ENCODE measurements at regions not wholly inside any gene's neighbourhood (a gene's known extent, or its start where the extent isn't known, plus 50 kb on each side); places are given as distances from the start of the nearest gene placed in this dataset.

DNA sequence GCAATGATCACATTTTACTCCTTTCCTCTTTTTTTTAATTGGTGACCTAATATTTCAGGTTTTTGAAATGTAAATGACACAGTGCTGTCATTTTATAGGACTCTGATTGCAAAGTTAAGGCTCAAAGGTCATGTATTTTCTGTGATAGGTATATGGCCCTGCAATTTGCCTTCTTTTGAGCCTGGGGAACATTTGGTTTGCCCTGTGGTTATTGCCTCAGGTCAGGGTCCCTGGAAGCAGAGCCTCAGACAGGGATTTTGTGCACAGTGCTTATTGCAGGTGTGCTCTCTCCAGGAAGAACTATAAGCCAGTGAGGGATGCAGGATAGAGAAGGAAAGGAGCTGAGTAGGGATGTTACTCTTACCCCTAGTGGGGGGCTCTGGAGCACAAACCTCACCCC, 229.3 kb upstream of the ECI2 start:
- H3K9ac ChIP-seq (ENCODE audit: low read length): no peak overlapping the region
- H3K27me3 ChIP-seq (ENCODE audit: insufficient read depth, low read length): no peaks in the 10 kb centered on the region
- no peaks in the 10 kb centered on the region for H3K36me3 ChIP-seq (ENCODE audit: insufficient read depth, low read length)
- no peaks in the 10 kb centered on the region for H3K9me2 ChIP-seq (ENCODE audit: low read depth, low read length)
- H3K4me2 ChIP-seq (ENCODE audit: low read length): no peak overlapping the region
- no peak overlapping the region for H2AFZ ChIP-seq (ENCODE audit: low read length)
- H3K79me2 ChIP-seq (ENCODE audit: insufficient read depth, low read length): no peaks in the 10 kb centered on the region
- no peak overlapping the region for H3K27ac ChIP-seq (ENCODE audit: low read depth, low read length, poor library complexity, severe bottlenecking)
- no peaks in the 10 kb centered on the region for H3K4me1 ChIP-seq (ENCODE audit: insufficient read depth, low read length, severe bottlenecking)
- H4K20me1 ChIP-seq (ENCODE audit: insufficient read depth, low read length): no peaks in the 10 kb centered on the region
- H3K9me3 ChIP-seq (ENCODE audit: low read length): no peaks in the 10 kb centered on the region
- no peaks in the 10 kb centered on the region for H3F3A ChIP-seq (ENCODE audit: insufficient read depth, low read length)
- H3K4me3 ChIP-seq (ENCODE audit: low read depth, low read length, poor library complexity, severe bottlenecking): no peak overlapping the region
- no peak for TF ChIP-seq EZH2 (IDR thresholded peaks at IDR 0.05; ENCODE audit: borderline replicate concordance, low read length)
- TF ChIP-seq, protein P1, sequence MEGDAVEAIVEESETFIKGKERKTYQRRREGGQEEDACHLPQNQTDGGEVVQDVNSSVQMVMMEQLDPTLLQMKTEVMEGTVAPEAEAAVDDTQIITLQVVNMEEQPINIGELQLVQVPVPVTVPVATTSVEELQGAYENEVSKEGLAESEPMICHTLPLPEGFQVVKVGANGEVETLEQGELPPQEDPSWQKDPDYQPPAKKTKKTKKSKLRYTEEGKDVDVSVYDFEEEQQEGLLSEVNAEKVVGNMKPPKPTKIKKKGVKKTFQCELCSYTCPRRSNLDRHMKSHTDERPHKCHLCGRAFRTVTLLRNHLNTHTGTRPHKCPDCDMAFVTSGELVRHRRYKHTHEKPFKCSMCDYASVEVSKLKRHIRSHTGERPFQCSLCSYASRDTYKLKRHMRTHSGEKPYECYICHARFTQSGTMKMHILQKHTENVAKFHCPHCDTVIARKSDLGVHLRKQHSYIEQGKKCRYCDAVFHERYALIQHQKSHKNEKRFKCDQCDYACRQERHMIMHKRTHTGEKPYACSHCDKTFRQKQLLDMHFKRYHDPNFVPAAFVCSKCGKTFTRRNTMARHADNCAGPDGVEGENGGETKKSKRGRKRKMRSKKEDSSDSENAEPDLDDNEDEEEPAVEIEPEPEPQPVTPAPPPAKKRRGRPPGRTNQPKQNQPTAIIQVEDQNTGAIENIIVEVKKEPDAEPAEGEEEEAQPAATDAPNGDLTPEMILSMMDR (IDR thresholded peaks at IDR 0.05; ENCODE audit: low read length): no peak

DNA sequence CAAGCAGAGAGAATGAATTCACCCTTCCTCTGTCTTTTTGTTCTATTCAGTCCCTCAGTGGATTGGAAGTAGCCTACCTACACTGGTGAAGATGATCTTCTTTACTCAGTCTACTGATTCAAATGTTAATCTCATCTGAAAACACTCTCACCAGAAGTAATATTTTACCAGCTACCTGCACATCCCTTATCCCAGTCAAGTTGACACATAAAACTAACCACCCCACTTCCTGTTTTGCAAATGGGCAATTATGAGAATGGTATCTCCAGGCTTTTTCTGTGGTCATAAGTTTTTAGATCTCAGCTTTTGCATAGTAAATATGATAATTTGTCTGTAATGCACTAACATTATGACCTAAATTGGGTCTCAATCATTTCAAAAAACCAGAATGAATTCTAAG, 228.8 kb upstream of the ECI2 start:
- Histone ChIP-seq H3K9me3 (ENCODE audit: low read length) (no peaks in the 10 kb centered on the region), H3K4me3 (ENCODE audit: low read depth, low read length, poor library complexity, severe bottlenecking) (no peak overlapping the region), H3K4me2 (ENCODE audit: low read length) (no peak overlapping the region), H3K36me3 (ENCODE audit: insufficient read depth, low read length) (no peaks in the 10 kb centered on the region), H3K9ac (ENCODE audit: low read length) (no peak overlapping the region), H3K79me2 (ENCODE audit: insufficient read depth, low read length) (no peaks in the 10 kb centered on the region), H3F3A (ENCODE audit: insufficient read depth, low read length) (no peaks in the 10 kb centered on the region), H2AFZ (ENCODE audit: low read length) (no peak overlapping the region), H3K9me2 (ENCODE audit: low read depth, low read length) (no peaks in the 10 kb centered on the region), H3K4me1 (ENCODE audit: insufficient read depth, low read length, severe bottlenecking) (no peaks in the 10 kb centered on the region), H3K27me3 (ENCODE audit: insufficient read depth, low read length) (no peaks in the 10 kb centered on the region), H3K27ac (ENCODE audit: low read depth, low read length, poor library complexity, severe bottlenecking) (no peak overlapping the region), H4K20me1 (ENCODE audit: insufficient read depth, low read length) (no peaks in the 10 kb centered on the region)
- TF ChIP-seq, protein P1 (IDR thresholded peaks at IDR 0.05; ENCODE audit: low read length): no peak
- TF ChIP-seq EZH2 (IDR thresholded peaks at IDR 0.05; ENCODE audit: borderline replicate concordance, low read length): no peak

DNA sequence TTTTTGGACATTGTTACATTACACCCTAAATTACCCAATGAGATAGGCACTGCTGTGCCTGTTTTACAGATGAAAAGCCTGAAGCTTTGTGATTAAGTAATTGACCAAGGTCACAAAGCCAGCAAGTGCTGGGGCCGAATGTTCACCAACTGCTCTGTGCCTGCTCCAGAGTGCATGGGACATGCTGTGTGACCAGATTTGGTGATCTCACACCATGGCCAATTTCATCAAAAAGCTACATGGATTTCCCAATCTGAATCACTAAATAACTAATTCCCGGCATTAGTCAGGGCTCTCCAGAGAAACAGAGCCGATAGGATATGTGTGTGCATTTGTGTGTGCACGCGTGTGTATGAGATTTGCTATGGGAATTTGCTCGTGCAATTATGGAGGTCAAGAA, 228.3 kb upstream of the ECI2 start:
- Histone ChIP-seq H3K9me3 (ENCODE audit: low read length) (no peaks in the 10 kb centered on the region), H3K36me3 (ENCODE audit: insufficient read depth, low read length) (no peaks in the 10 kb centered on the region), H3K27ac (ENCODE audit: low read depth, low read length, poor library complexity, severe bottlenecking) (no peak overlapping the region), H3K9me2 (ENCODE audit: low read depth, low read length) (no peaks in the 10 kb centered on the region), H3K4me1 (ENCODE audit: insufficient read depth, low read length, severe bottlenecking) (no peaks in the 10 kb centered on the region), H3F3A (ENCODE audit: insufficient read depth, low read length) (no peaks in the 10 kb centered on the region), H4K20me1 (ENCODE audit: insufficient read depth, low read length) (no peaks in the 10 kb centered on the region), H3K4me3 (ENCODE audit: low read depth, low read length, poor library complexity, severe bottlenecking) (no peak overlapping the region), H3K79me2 (ENCODE audit: insufficient read depth, low read length) (no peaks in the 10 kb centered on the region), H3K27me3 (ENCODE audit: insufficient read depth, low read length) (no peaks in the 10 kb centered on the region), H3K9ac (ENCODE audit: low read length) (no peak overlapping the region), H3K4me2 (ENCODE audit: low read length) (no peak overlapping the region), H2AFZ (ENCODE audit: low read length) (no peak overlapping the region)
- TF ChIP-seq, protein P1 (IDR thresholded peaks at IDR 0.05; ENCODE audit: low read length): no peak

Measured in OCI-LY1 (cell line).